HL-60 (cell line): ENCODE measurements at regions not wholly inside any gene's neighbourhood (a gene's known extent, or its start where the extent isn't known, plus 50 kb on each side); places are given as distances from the start of the nearest gene placed in this dataset.

Experiments
- DNase-seq, 2 experiments: peaks; one replicate each; pipeline ENCODE4 v3.0.0-alpha.2; 2010 to 2020; ENCODE audit warnings: low read depth in 1 of 2, low spot score in 1 of 2
- H3K27ac ChIP-seq: fragments of 250-450 bp; sonication (Bioruptor Pico); replicated peaks from 2 replicates; pipeline ENCODE4 v1.5.1; 2020; ENCODE audit warnings: mild to moderate bottlenecking, moderate library complexity
- H3K27me3 ChIP-seq: fragments of 250-450 bp; sonication (Bioruptor Pico); 2 replicates; pipeline ENCODE4 v1.5.1; 2021; ENCODE audit warnings: mild to moderate bottlenecking, moderate library complexity; ENCODE audit not compliant: insufficient read depth, poor library complexity, severe bottlenecking
- H3K4me3 ChIP-seq: replicated peaks from 2 replicates; pipeline ENCODE4 v1.5.1; 2011; ENCODE audit warnings: mild to moderate bottlenecking, control low read depth, low read length; ENCODE audit not compliant: insufficient read depth
- CTCF ChIP-seq: IDR thresholded peaks from one replicate; pipeline ENCODE4 v1.5.1; 2011; ENCODE audit warnings: low read length, control low read depth, inconsistent platforms; ENCODE audit not compliant: insufficient read depth
- GABPA ChIP-seq: IDR thresholded peaks from 2 replicates; pipeline ENCODE4 v1.6.1; 2012; ENCODE audit warnings: low read depth
- POLR2AphosphoS5 ChIP-seq: IDR thresholded peaks from 2 replicates; pipeline ENCODE4 v1.6.1; 2012; ENCODE audit warnings: low read depth
- REST ChIP-seq: IDR thresholded peaks from 2 replicates; pipeline ENCODE4 v1.6.1; 2012; ENCODE audit warnings: low read depth; ENCODE audit not compliant: insufficient replicate concordance
- SPI1 ChIP-seq: IDR thresholded peaks from 2 replicates; pipeline ENCODE4 v1.6.1; 2012; ENCODE audit warnings: low read depth, mild to moderate bottlenecking, borderline replicate concordance

GRCh38 chr2:102085238-102085637 is 57.3 kb upstream of the IL1R1 start:
- Histone ChIP-seq H3K4me3 (no peak overlapping the region), H3K27ac (no peak overlapping the region), H3K27me3 (no peaks in the 10 kb centered on the region)
- TF ChIP-seq REST (no peak), SPI1 (no peak), CTCF (no peak), GABPA (no peak), POLR2AphosphoS5 (no peak)
- no peak for DNase-seq

- no peak for DNase-seq
- H3K27ac ChIP-seq, result no peak overlapping the region
- no peaks in the 10 kb centered on the region for H3K27me3 ChIP-seq
- TF ChIP-seq CTCF (no peak), SPI1 (no peak), POLR2AphosphoS5 (no peak), GABPA (no peak), REST (no peak)
- H3K4me3 ChIP-seq, result no peak overlapping the region
Measured at GRCh38 chr2:102086150-102086872, 56.2 kb upstream of the IL1R1 start.

GRCh38 chr2:102091121-102091520 is 51.4 kb upstream of the IL1R1 start:
- H3K27ac ChIP-seq, result no peak overlapping the region
- no peaks in the 10 kb centered on the region for H3K27me3 ChIP-seq
- H3K4me3 ChIP-seq, result no peak overlapping the region
- no peak for DNase-seq
- TF ChIP-seq POLR2AphosphoS5 (no peak), SPI1 (no peak), GABPA (no peak), REST (no peak), CTCF (no peak)
